Neural progenitor cell (in vitro differentiated cells): ENCODE measurements at regions not wholly inside any gene's neighbourhood (a gene's known extent, or its start where the extent isn't known, plus 50 kb on each side); places are given as distances from the start of the nearest gene placed in this dataset.
"Not testable (repeated sequence)": the region's sequence is repeated elsewhere in the genome, so short reads cannot be mapped to it uniquely, and the experiment has no call there.

Experiments
- DNase-seq: peaks from one replicate; pipeline ENCODE4 v3.0.0-alpha.2; 2016; ENCODE audit warnings: low spot score
- H2AFZ ChIP-seq: fragments of 200-600 bp; sonication (generic); replicated peaks from 2 replicates; pipeline ENCODE4 v1.6.1; 2016; ENCODE audit warnings: antibody characterized with exemption
- H3F3A ChIP-seq: fragments of 200-600 bp; sonication (generic); 2 replicates; pipeline ENCODE4 v1.6.1; 2016; ENCODE audit warnings: antibody characterized with exemption, low read depth
- H3K27ac ChIP-seq: fragments of 200-600 bp; sonication (generic); 2 replicates; pipeline ENCODE4 v1.5.1; 2016; ENCODE audit warnings: mild to moderate bottlenecking
- H3K27me3 ChIP-seq: fragments of 200-600 bp; sonication (generic); 2 replicates; pipeline ENCODE4 v1.6.1; 2016; ENCODE audit warnings: mild to moderate bottlenecking, moderate library complexity
- H3K36me3 ChIP-seq: fragments of 200-600 bp; sonication (generic); 2 replicates; pipeline ENCODE4 v1.5.1; 2016
- H3K4me1 ChIP-seq: fragments of 200-600 bp; sonication (generic); 2 replicates; pipeline ENCODE4 v1.6.1; 2016; ENCODE audit warnings: mixed run types
- H3K4me2 ChIP-seq: fragments of 200-600 bp; sonication (generic); 2 replicates; pipeline ENCODE4 v1.6.1; 2016
- H3K4me3 ChIP-seq: fragments of 200-600 bp; sonication (generic); 2 replicates; pipeline ENCODE4 v1.5.1; 2016
- H3K79me2 ChIP-seq: fragments of 200-600 bp; sonication (generic); 2 replicates; pipeline ENCODE4 v1.6.1; 2016; ENCODE audit warnings: low read depth
- H3K9ac ChIP-seq: fragments of 200-600 bp; sonication (generic); 2 replicates; pipeline ENCODE4 v1.6.1; 2016
- H3K9me3 ChIP-seq: fragments of 200-600 bp; sonication (generic); 2 replicates; pipeline ENCODE4 v1.5.1; 2016; ENCODE audit warnings: low read depth
- H4K20me1 ChIP-seq: fragments of 200-600 bp; sonication (generic); 2 replicates; pipeline ENCODE4 v1.6.1; 2016; ENCODE audit warnings: low read depth
- H3K27ac Mint-ChIP-seq: 3 replicates; pipeline ENCODE4 v1.8.0; 2021; ENCODE audit warnings: mixed read lengths
- H3K27me3 Mint-ChIP-seq: 2 replicates; pipeline ENCODE4 v1.8.0; 2022; ENCODE audit warnings: low read depth, mild to moderate bottlenecking, inconsistent platforms, moderate library complexity, mixed read lengths; ENCODE audit not compliant: insufficient read depth
- H3K36me3 Mint-ChIP-seq: 3 replicates; pipeline ENCODE4 v1.8.0; 2021; ENCODE audit warnings: mixed read lengths
- H3K4me1 Mint-ChIP-seq: 3 replicates; pipeline ENCODE4 v1.8.0; 2021; ENCODE audit warnings: mixed read lengths
- H3K4me3 Mint-ChIP-seq: 3 replicates; pipeline ENCODE4 v1.8.0; 2021; ENCODE audit warnings: mild to moderate bottlenecking, moderate library complexity, mixed read lengths
- H3K9me3 Mint-ChIP-seq: 3 replicates; pipeline ENCODE4 v1.8.0; 2020; ENCODE audit warnings: mixed read lengths
- EZH2 ChIP-seq: fragments of 200-600 bp; sonication (generic); IDR thresholded peaks from 2 replicates; pipeline ENCODE4 v1.6.1; 2017; ENCODE audit warnings: antibody characterized with exemption, mild to moderate bottlenecking, moderate library complexity
- EZH2phosphoT487 ChIP-seq: fragments of 200-600 bp; sonication (generic); IDR thresholded peaks from 2 replicates; pipeline ENCODE4 v1.6.1; 2017; ENCODE audit warnings: antibody characterized with exemption
- TF ChIP-seq, protein P1 (sequence below): fragments of 200-600 bp; sonication (generic); IDR thresholded peaks from 2 replicates; pipeline ENCODE4 v1.5.1; 2017; ENCODE audit warnings: antibody characterized with exemption, mild to moderate bottlenecking

DNA sequence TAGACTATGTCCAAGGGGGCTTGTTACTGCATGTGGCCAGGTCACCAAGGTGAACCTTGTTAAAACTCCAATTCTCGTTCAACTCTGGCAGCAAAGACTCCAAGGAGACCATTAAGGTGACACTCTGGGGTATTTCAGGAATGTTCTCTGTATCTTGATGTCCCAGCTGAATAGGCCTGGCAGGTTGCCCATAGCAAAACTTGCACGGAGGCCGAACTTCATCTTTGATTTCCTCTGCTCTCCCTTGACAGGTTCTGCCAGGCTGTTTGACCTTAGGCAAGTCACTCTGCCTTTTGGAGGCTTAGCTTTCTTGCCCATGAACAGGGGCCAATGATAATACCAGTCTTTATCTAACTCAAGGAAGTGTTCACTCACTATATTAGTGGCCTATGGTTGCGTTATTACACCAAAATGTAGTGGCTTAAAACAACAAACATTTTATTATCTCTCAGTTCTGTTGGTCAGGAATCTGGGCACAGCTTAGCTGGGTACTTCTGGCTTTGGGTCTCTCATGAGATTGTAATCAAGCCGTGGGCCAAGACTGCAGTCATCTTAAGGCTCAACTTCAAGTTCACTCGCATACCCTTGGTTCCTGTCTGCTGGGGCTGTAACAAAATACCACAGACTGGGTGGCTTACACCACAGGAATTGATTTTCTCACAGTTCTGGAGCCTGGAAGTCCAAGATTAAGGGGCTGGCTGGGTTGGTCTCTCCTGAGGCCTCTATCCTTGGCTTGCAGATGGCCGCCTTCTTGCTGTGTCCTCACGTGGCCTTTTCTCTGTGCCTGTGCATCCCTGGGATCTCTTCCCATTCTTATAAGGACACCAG, 168.5 kb downstream of the UTP18 start:
- Histone ChIP-seq H4K20me1 (no peaks in the 10 kb centered on the region), H2AFZ (no peak overlapping the region), H3K4me2 (no peak overlapping the region), H3K27ac (no peak overlapping the region), H3K4me1 (no peaks in the 10 kb centered on the region), H3K9ac (no peak overlapping the region), H3K4me3 (no peak overlapping the region), H3K36me3 (no peaks in the 10 kb centered on the region), H3F3A (no peaks in the 10 kb centered on the region), H3K9me3 (no peaks in the 10 kb centered on the region), H3K27me3 (no peaks in the 10 kb centered on the region), H3K79me2 (no peaks in the 10 kb centered on the region)
- no peak for DNase-seq
- H3K27me3 Mint-ChIP-seq = no peaks in the 10 kb centered on the region
- no peaks in the 10 kb centered on the region for H3K4me1 Mint-ChIP-seq
- TF ChIP-seq, protein P1, sequence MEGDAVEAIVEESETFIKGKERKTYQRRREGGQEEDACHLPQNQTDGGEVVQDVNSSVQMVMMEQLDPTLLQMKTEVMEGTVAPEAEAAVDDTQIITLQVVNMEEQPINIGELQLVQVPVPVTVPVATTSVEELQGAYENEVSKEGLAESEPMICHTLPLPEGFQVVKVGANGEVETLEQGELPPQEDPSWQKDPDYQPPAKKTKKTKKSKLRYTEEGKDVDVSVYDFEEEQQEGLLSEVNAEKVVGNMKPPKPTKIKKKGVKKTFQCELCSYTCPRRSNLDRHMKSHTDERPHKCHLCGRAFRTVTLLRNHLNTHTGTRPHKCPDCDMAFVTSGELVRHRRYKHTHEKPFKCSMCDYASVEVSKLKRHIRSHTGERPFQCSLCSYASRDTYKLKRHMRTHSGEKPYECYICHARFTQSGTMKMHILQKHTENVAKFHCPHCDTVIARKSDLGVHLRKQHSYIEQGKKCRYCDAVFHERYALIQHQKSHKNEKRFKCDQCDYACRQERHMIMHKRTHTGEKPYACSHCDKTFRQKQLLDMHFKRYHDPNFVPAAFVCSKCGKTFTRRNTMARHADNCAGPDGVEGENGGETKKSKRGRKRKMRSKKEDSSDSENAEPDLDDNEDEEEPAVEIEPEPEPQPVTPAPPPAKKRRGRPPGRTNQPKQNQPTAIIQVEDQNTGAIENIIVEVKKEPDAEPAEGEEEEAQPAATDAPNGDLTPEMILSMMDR = no peak
- TF ChIP-seq EZH2phosphoT487 = no peak
- no peak for TF ChIP-seq EZH2
- H3K9me3 Mint-ChIP-seq = peaks cover 13% of the 10 kb centered on the region
- no peaks in the 10 kb centered on the region for H3K36me3 Mint-ChIP-seq
- no peak overlapping the region for H3K27ac Mint-ChIP-seq
- H3K4me3 Mint-ChIP-seq = no peak overlapping the region

DNA sequence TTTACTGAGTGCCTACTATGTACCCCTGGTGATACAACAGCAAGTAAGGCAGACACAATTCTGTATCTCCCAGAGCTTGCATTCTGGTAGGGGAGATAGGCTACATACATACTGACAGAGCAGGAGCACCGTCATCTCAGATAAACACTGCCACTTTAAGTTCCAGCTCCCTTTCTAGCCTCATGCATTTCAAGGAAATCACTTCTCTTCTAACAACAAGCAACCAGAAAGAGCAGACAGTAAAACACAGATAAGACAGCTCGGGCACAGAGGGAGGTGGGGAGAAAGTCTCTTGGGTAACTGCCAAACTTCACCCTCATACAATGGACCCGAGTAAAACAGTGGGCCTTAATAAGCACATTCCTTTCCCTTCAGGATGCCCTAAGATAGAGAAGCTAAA, 169.6 kb downstream of the UTP18 start:
- DNase-seq, H3K27ac ChIP-seq, H2AFZ ChIP-seq, H3K4me3 Mint-ChIP-seq, H3K4me1 ChIP-seq, H3K79me2 ChIP-seq, H4K20me1 ChIP-seq, H3K36me3 ChIP-seq, H3F3A ChIP-seq, H3K36me3 Mint-ChIP-seq, H3K27me3 Mint-ChIP-seq, H3K9ac ChIP-seq, H3K9me3 ChIP-seq, H3K27me3 ChIP-seq, H3K4me2 ChIP-seq, H3K4me3 ChIP-seq, H3K27ac Mint-ChIP-seq, H3K4me1 Mint-ChIP-seq: not testable (repeated sequence)
- peaks cover 13% of the 10 kb centered on the region for H3K9me3 Mint-ChIP-seq

DNA sequence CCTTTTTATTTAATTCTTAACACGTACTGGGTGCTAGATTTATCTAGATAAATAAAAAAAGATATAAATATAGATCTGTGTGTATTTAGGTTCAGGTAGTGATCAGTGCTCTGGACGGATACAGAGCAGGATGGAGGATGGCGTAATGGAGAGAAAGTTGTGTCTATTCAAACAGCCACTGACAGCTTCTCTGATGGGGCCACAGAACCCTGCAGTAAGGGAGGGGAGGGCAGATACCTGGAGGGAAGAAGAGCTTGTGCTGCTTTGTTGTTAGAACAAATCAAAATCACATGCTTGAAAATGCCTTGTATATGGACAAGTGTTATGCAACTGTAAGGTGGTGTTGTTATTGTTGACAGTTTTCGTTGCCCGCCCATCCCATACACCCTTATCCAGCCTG, 170.2 kb downstream of the UTP18 start:
- no peaks in the 10 kb centered on the region for H4K20me1 ChIP-seq
- Mint-ChIP-seq H3K4me1 (peaks cover 4% of the 10 kb centered on the region), H3K4me3 (no peak overlapping the region), H3K27me3 (no peaks in the 10 kb centered on the region), H3K27ac (no peak overlapping the region), H3K36me3 (no peaks in the 10 kb centered on the region), H3K9me3 (peaks cover 13% of the 10 kb centered on the region)
- H3K27me3 ChIP-seq = no peaks in the 10 kb centered on the region
- no peaks in the 10 kb centered on the region for H3F3A ChIP-seq
- no peaks in the 10 kb centered on the region for H3K36me3 ChIP-seq
- H3K79me2 ChIP-seq = no peaks in the 10 kb centered on the region
- no peaks in the 10 kb centered on the region for H3K9me3 ChIP-seq
- no peak for DNase-seq
- H2AFZ ChIP-seq = no peak overlapping the region
- no peak overlapping the region for H3K4me3 ChIP-seq
- TF ChIP-seq EZH2 = no peak
- no peak for TF ChIP-seq EZH2phosphoT487
- TF ChIP-seq, protein P1 = no peak
- H3K27ac ChIP-seq = no peak overlapping the region
- no peak overlapping the region for H3K9ac ChIP-seq
- H3K4me1 ChIP-seq = no peaks in the 10 kb centered on the region
- H3K4me2 ChIP-seq = no peak overlapping the region

DNA sequence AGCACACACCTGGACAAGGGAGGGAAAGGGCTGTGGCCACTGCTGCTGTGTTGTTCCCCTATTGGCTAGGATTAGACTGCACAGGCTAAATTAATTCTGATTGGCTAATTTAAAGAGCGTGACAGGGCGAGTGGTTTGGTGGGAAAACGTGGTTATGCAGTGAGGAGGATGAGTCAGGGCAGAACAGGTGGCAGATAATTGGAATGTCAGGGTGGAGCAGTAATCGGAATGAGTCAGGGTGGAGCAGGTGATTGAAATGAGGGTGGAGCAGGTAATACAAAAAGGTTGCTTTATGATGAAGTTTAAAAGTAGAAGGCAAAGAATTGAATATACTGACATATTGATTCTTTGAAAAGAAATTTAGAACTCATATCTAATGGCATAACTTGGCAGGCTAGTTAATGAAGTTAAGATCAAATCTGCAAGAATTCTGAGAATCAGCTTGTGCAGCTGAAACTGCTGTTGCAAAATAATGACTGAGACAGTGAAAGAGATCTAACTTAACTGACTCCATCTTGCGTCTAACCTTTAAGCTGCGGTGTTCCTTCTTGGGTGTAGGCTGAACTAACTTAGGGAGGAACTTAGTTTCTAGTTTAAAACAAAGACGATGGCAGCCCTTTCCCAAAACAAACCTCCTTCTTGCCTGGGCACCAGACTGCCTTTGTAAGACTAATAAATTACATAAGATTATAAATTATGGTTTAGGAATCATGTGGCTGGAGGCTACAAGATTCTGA, 174.3 kb downstream of the UTP18 start:
- no peaks in the 10 kb centered on the region for H3K36me3 ChIP-seq
- H3K4me2 ChIP-seq = no peak overlapping the region
- no peak overlapping the region for H3K4me3 Mint-ChIP-seq
- H3K27ac ChIP-seq = no peak overlapping the region
- H2AFZ ChIP-seq = peak overlapping the region; percentile 80
- H3K9me3 ChIP-seq = no peaks in the 10 kb centered on the region
- peaks cover 14% of the 10 kb centered on the region for H3K4me1 Mint-ChIP-seq
- H3K27me3 Mint-ChIP-seq = no peaks in the 10 kb centered on the region
- TF ChIP-seq, protein P1 = no peak
- no peak for TF ChIP-seq EZH2phosphoT487
- TF ChIP-seq EZH2 = no peak
- no peaks in the 10 kb centered on the region for H4K20me1 ChIP-seq
- no peaks in the 10 kb centered on the region for H3K27me3 ChIP-seq
- no peak overlapping the region for H3K9ac ChIP-seq
- H3K36me3 Mint-ChIP-seq = no peaks in the 10 kb centered on the region
- H3F3A ChIP-seq = no peaks in the 10 kb centered on the region
- H3K4me1 ChIP-seq = no peaks in the 10 kb centered on the region
- no peaks in the 10 kb centered on the region for H3K79me2 ChIP-seq
- no peak for DNase-seq
- H3K4me3 ChIP-seq = no peak overlapping the region
- no peak overlapping the region for H3K27ac Mint-ChIP-seq
- H3K9me3 Mint-ChIP-seq = peaks cover 19% of the 10 kb centered on the region
